HT-29 (cell line): ENCODE measurements at regions not wholly inside any gene's neighbourhood (a gene's known extent, or its start where the extent isn't known, plus 50 kb on each side); places are given as distances from the start of the nearest gene placed in this dataset.

Source experiments
- DNase-seq: peaks from one replicate; pipeline ENCODE4 v3.0.0-alpha.2; 2015; ENCODE audit warnings: low spot score

DNA sequence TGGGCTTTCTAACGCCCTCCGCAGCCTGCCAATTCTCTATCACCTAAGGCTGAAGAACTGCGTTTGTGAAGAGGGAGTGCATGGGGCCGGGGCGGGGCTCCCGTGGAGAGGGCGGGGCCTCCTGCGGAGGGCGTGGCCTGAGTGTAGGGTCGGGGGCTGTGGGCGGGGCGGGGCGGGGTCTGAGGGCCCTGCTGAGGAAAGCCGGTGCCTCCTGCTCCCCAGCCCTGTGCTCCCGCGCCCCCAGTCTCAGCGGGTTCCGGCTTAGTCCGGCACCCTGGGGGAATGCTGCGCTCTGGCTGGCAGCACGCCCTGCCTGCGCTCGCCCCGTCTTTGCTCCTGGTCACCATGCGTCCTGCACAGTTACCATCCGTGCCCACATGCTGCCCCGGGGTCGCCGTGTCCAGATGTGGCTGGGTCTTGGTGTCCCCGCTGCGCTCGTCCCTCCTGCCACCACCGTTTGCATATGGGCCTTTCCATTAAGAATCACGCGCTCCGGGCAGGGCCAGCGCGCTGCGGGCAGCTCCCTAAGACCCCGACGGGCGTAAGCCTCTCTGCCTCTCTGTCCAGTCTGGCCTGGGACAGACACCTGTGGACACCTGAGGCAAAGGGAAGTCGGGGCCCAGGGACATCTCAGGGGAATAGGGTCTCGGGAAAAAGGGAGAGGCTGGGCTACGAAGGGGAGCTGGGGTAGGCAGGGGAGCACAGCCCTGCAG lies 144.0 kb upstream of the RET start:
- DNase-seq = no peak

DNA sequence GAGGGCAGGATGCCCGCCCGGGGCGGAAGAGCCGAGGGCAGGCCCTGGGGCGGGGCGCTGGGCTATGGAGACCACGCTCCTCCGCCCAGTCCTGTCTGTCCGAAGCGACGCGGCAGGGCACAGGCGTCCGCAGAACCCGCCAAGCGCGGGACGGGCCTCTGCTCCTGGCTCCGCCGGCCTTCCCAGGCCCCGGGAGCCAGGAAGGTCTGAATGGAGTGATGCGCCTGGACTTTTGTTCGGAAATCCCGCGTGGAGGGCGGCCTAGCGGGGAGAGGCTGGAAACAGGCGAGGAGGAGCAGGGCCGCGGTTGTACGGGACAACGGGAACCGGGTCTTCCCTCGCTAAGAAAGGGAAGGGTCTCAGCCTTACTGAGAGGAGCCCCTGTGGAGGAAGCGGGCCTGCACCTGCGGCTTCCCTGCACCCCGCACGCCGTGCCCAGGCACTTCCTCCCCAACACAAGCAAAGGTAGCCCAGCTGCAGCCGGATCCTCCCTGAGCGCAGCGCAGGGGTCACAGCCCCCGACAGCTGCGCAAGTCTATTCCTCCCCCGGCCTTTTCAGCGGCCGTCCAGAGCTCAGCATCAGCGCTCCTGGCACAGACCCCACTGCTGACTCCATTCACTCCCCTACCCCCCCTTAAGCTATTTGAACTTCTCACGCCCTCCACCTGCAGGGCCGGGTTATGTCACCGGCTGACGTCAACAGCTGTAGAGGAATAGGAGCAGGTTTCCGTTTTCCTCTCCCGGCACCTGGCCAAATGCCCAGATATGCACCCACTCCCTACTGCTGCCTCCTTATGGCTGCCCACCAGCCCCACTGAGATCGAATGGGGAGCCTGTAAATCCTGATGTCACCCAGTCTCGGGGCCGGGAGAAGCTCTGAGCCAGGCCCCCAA lies 143.2 kb upstream of the RET start:
- no peak for DNase-seq

- DNase-seq = no peak
Observed at GRCh38 chr10:42934351-42934811, 142.5 kb upstream of the RET start.

- no peak for DNase-seq
Observed at GRCh38 chr10:42934842-42935241, 142.0 kb upstream of the RET start.

GRCh38 chr10:42935466-42935865 lies 141.4 kb upstream of the RET start:
- DNase-seq = no peak

GRCh38 chr10:42936580-42936979 lies 140.3 kb upstream of the RET start:
- no peak for DNase-seq

DNA sequence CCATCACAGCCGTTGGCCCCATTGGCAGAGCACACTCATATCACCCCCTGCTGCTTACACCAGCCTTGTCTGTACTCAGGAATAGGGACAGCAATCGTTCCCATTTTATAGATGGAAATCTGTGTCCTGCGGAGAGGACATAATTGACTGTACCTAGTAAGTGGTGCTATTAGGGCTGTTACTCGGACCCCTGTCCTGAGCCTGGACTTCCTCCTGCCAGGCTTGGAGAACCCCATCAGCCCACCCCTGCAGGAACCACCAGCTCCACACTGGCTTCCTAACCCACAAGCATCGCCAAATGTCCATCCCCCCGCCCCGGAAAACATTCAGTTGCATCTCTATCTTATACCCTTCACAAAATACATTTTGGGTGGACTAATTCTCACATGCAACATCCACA lies 139.8 kb upstream of the RET start:
- no peak for DNase-seq

DNA sequence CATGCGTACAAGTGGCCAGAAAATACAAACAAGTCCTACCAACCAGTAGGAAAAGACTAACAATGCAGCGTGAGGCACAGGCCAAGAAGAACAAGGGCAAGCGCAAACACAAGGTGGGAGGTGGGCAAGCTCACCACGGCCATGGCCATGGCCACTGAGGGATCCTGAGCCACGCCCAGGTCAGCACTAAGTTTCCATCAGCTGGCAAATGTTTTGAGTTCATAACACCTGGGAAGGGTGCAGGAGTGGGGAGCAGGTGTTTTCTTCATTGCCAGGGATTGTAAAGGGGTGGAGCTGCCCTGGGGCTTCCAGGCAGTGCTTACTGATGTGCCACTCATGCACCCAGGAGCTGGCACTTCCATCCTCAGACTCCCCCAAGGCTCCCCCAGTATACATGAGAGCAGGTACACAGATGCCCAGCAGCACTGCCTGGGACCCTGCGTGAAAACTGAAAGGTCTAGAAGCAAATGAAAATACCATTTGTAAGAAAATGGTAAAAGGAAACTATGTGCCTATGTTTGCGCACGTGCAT lies 139.2 kb upstream of the RET start:
- DNase-seq = no peak

DNA sequence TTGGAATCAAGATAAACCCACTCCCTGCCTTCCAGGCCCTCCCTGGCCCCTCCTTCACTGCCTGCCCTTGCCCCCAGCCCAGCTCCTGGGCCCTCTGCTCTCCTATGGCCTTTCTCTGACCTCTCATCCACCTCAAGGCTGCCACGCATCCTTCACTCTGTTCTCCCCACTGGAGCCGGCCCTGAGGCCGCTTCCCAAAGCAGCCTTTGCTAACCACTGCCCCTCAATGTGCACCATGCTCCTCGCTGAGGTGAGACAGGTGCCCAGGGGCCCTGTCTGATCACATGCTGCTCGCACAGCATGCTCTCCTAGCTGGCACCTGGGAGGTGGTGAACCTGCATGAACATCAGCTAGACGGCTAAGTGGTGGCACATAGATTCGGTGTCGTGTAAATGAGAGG lies 138.5 kb upstream of the RET start:
- no peak for DNase-seq

DNA sequence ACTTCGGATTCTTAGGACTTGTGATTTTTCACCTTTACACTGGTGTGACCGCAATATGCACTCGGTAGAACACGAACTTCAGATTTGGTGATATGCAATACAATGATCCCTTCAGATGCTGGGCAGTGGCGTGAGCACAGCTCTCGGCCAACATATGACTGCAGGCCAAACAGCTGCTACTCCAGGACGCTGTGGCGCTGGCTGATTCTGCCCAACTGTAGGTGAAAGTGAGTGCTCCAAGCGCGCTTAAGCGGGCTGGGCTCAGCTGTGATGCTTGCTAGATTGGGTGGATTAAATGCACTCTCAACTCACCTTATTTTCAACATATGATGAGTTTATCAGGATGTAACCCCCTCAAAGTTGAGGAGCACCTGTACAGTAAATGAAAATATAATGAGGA lies 137.6 kb upstream of the RET start:
- no peak for DNase-seq

- no peak for DNase-seq
Observed at GRCh38 chr10:42939685-42940366, 137.0 kb upstream of the RET start.

- no peak for DNase-seq
Observed at GRCh38 chr10:42940487-42941294, 136.2 kb upstream of the RET start.

DNA sequence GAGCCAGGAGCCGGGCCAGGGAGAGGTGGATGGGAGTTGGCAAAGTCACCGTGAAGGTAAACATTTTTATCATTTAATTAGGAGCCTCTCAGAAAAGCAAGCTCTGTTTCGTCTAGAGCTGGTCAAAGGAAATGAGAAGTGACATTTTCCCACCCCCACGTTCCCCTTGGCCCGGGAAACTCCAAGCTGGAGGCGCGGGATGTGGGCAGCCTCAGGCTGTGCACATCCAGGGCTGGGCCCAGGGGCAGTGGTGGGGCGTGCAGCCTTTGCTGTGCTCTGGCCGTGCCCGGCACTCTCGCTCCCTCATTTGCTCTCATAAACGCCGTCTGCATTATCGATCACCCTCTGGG lies 135.6 kb upstream of the RET start:
- DNase-seq = no peak

- no peak for DNase-seq
Observed at GRCh38 chr10:42941790-42942189, 135.1 kb upstream of the RET start.

DNA sequence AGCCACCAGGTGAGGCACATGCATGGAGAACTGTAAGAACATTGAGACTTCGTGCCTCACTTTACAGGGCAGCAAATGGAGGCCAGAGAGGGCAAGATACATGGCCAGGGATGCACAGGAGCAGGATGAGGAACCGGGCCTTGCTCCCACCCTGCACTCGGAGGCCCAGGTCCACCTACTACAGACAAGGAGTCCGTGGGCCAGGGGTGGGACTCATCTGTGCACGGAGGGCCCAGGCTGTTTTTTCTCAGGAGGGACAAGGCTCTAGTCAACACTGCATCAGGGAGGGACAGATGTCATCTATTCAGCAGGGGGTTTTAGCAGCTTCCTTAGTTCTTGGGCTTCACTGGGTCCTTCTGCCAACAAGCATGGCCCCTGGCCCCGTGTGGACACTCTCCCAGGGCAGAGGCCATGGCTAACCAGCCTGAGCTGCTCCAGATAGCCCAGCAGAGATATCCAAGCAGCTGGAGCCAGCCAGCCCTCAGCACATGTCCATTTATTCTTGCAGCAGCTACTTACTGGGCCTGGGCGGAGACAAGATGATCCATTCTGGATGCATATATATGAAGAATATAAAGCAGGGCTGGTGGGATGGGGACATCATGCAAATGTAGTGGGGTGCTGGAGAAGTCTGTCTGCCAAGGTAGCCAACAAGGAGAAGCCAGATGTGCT lies 134.5 kb upstream of the RET start:
- DNase-seq = no peak

DNA sequence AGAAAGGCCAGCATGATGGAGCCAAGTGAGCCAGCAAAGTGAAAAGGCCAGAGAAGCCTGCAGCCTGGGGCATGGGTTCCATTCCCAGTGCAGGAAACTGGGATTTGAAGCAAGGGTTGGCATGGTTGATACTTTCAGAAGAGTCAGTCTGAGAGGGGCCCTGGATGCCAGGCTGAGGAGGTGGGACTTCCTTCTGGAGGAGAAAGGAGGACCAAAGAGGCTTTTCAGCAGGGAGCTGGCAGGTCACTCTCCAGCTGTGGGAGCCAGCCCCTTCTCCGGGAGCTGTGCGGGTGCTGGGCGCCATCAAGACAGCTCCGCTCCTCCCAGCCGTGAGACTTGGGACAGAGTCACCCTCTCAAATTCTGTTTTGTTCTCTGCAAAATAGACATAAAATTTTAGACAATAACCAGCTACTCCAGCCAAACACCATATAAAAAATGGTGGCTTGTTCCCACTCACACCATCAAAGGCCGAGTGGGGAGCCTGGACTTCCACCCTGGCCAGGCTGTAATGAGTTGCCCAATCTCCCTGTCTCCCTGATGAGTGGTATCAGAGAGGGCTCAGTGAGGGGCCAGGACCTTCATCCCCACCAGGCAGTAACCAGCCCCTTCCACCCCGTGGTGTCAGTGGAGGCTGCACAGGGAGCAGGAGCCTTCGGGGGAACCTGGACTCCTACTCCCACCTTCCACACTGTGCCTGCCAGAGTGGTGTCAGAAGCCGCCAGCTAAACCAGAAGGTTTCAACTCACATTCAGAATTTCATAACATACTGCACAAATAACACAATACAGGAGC lies 133.6 kb upstream of the RET start:
- DNase-seq = no peak

GRCh38 chr10:42948040-42948439 lies 128.8 kb upstream of the RET start:
- no peak for DNase-seq

GRCh38 chr10:42949287-42949686 lies 127.6 kb upstream of the RET start:
- DNase-seq = no peak

GRCh38 chr10:42950606-42951485 lies 126.0 kb upstream of the RET start:
- DNase-seq = no peak
